Heart left ventricle (tissue), 16 donors: ENCODE measurements at regions not wholly inside any gene's neighbourhood (a gene's known extent, or its start where the extent isn't known, plus 50 kb on each side); places are given as distances from the start of the nearest gene placed in this dataset.

Experiments
- ATAC-seq, 4 donors: fragments of 200-7000 bp; cut with Tn5 transposase; one replicate each; pipeline ENCODE4 v1.9.1; 2020 to 2022; ENCODE audit warnings: moderate library complexity in 4 of 4, mild to moderate bottlenecking in 3 of 4, moderate number of reproducible peaks in 1 of 4
- DNase-seq, 5 donors: peaks; one replicate each; pipeline ENCODE4 v3.0.0-alpha.2; 2020
- H3K27ac ChIP-seq, 12 donors: fragments of 200-600 bp; sonication (generic) in 4 of 12; one replicate each; pipeline versions ENCODE4 v1.5.0 to v1.8.0; 2016 to 2022; ENCODE audit warnings: mild to moderate bottlenecking in 2 of 12
- H3K27me3 ChIP-seq, 9 donors: fragments of 200-600 bp; sonication (generic) in 2 of 9; one replicate each; pipeline versions ENCODE4 v1.5.1 to v1.8.0; 2016 to 2022; ENCODE audit warnings: mild to moderate bottlenecking in 3 of 9
- H3K36me3 ChIP-seq, 9 donors: fragments of 200-600 bp; sonication (generic) in 2 of 9; one replicate each; pipeline versions ENCODE4 v1.5.0 to v1.8.0; 2018 to 2022; ENCODE audit warnings: mild to moderate bottlenecking in 2 of 9
- H3K4me1 ChIP-seq, 12 donors: fragments of 200-600 bp; sonication (generic) in 4 of 12; one replicate each; pipeline versions ENCODE4 v1.5.0 to v1.8.0; 2016 to 2022; ENCODE audit warnings: mild to moderate bottlenecking in 3 of 12
- H3K4me3 ChIP-seq, 12 donors: fragments of 200-600 bp; sonication (generic) in 4 of 12; one replicate each; pipeline versions ENCODE4 v1.5.0 to v1.8.0; 2017 to 2022; ENCODE audit warnings: mild to moderate bottlenecking in 9 of 12, moderate library complexity in 4 of 12
- H3K9me3 ChIP-seq, 12 donors: fragments of 200-600 bp; sonication (generic) in 4 of 12; one replicate each; pipeline versions ENCODE4 v1.5.0 to v1.8.0; 2016 to 2022; ENCODE audit warnings: mild to moderate bottlenecking in 1 of 12
- POLR2A ChIP-seq, 2 donors: fragments of 450-650 bp; IDR thresholded peaks; one replicate each; pipeline ENCODE4 v1.6.1; 2017; ENCODE audit warnings: antibody characterized with exemption in 2 of 2, mild to moderate bottlenecking in 2 of 2, moderate library complexity in 2 of 2
- WGBS, 4 donors: extraction: QIAGEN DNeasy Blood & Tissue Kit in 2 of 4; methylation state at CpG; one replicate each; pipeline versions ENCODE4 v1.1.5 to v1.1.7; 2013 to 2018; 5-methylcytosine and 5-hydroxymethylcytosine counted together
- intact Hi-C, 10 donors: fragments of 100-400 bp; cut with DNase I; formaldehyde crosslinking; loops; one replicate each; pipeline versions ENCODE4 v1.11.1 to v1.14.2; 2022
- TF ChIP-seq, protein P1 (sequence below), 12 donors: fragments of 200-600 bp; sonication (generic) in 4 of 12; IDR thresholded peaks; one replicate each; pipeline versions ENCODE4 v1.5.0 to v1.8.0; 2018 to 2022; ENCODE audit warnings: antibody characterized with exemption in 12 of 12, mild to moderate bottlenecking in 5 of 12
- donor health status: ischemic (EF 13 %, LVEDD 7.1; RV severe dilation, severe dysfunction).
- donor health status: healthy with polysubstance abuse.
- donor health status: DM: no; HTN: yes; CAD: no.
- donor health status: DM: no; HTN: no; CAD: no.
- donor health status: ischemic (EF 25% LVEDD 6.9; RV normal size, moderate dysfunction).
- donor health status: ischemic (EF 25% LVEDD 5.7; RV mildly dilated, moderate dysfunction).
- donor health status: healthy.
- donor health status: DM: yes; HTN: yes; CAD: no.
- donor health status: ischemic (EF 35%, LVEDD 5.7; RV mildly dilated, moderate dysfunction).
- donor health status: nonischemic (EF 11% LVEDD 7.7; RV severe dilation, severe dysfunction).
- donor health status: DM: yes; HTN: yes; CAD: no.
- donor health status: PGD.
- donor health status: ischemic (EF 29% LVEDD 5.4; RV normal size, mild dysfunction).
- donor health status: nonischemic (EF 23%, LVEDD 6.1; RV moderate dilation, normal function).

DNA sequence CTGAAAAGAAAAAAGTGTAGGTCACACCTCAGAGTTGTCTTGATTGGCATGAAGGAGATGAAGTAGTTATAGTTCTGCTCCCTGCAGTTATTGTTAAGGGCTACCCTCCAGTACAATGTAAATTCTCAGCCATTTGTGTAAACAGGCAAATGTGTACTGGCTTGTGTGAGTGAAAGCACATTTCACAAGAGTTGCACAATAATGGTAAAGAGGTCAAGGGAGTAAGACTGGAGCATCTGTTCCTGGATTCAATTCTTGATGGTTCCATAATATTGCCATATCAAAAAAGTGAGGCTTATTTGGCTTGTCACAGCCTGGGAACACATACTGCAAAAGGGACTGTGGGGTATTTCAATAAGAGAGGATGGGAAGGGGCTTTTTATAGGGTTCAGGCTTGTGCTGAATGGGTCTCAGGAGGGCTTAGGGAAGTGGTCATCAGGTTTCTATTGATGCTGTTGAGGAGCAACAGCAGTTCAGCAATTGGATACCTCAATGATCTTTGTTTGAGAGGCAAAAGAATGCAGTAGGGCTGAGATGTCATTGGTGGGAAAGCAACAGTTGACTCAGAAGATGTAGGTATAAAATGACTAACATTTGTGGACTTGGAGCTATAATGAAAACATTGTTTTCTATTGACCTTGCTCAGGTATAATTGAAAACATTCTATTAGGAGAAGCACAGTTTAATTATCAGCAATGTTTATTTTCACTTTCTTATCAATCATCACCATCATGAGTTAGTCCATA is 402.6 kb downstream of the BCKDHB start:
- H3K9me3 ChIP-seq, result no peaks in the 10 kb centered on the region
- no peak overlapping the region for H3K4me3 ChIP-seq
- no peak overlapping the region for H3K27ac ChIP-seq
- H3K36me3 ChIP-seq, result no peaks in the 10 kb centered on the region
- DNase-seq (no peak), ATAC-seq (no peak)
- intact Hi-C loops, result no loop called here
- no peaks in the 10 kb centered on the region for H3K27me3 ChIP-seq
- H3K4me1 ChIP-seq, result no peaks in the 10 kb centered on the region
- TF ChIP-seq, protein P1, sequence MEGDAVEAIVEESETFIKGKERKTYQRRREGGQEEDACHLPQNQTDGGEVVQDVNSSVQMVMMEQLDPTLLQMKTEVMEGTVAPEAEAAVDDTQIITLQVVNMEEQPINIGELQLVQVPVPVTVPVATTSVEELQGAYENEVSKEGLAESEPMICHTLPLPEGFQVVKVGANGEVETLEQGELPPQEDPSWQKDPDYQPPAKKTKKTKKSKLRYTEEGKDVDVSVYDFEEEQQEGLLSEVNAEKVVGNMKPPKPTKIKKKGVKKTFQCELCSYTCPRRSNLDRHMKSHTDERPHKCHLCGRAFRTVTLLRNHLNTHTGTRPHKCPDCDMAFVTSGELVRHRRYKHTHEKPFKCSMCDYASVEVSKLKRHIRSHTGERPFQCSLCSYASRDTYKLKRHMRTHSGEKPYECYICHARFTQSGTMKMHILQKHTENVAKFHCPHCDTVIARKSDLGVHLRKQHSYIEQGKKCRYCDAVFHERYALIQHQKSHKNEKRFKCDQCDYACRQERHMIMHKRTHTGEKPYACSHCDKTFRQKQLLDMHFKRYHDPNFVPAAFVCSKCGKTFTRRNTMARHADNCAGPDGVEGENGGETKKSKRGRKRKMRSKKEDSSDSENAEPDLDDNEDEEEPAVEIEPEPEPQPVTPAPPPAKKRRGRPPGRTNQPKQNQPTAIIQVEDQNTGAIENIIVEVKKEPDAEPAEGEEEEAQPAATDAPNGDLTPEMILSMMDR (IDR thresholded peaks at IDR 0.05), result no peak
- TF ChIP-seq POLR2A (IDR thresholded peaks at IDR 0.05), result no peak

- no peak for TF ChIP-seq POLR2A (IDR thresholded peaks at IDR 0.05)
- TF ChIP-seq, protein P1 (IDR thresholded peaks at IDR 0.05), result no peak
- ATAC-seq, result no peak
- H3K9me3 ChIP-seq, result no peaks in the 10 kb centered on the region
- H3K4me3 ChIP-seq, result no peak overlapping the region
- H3K27me3 ChIP-seq, result no peaks in the 10 kb centered on the region
- H3K36me3 ChIP-seq, result no peaks in the 10 kb centered on the region
- 74 to 95% (median 90%) methylated on average over 3 of the region's 3 CpGs for WGBS, 4 donors
- DNase-seq, result no peak
- intact Hi-C loops, result no loop called here
- no peaks in the 10 kb centered on the region for H3K4me1 ChIP-seq
- H3K27ac ChIP-seq, result no peak overlapping the region
These were observed 398.4 kb downstream of the BCKDHB start for GRCh38 chr6:80504882-80505281.

DNA sequence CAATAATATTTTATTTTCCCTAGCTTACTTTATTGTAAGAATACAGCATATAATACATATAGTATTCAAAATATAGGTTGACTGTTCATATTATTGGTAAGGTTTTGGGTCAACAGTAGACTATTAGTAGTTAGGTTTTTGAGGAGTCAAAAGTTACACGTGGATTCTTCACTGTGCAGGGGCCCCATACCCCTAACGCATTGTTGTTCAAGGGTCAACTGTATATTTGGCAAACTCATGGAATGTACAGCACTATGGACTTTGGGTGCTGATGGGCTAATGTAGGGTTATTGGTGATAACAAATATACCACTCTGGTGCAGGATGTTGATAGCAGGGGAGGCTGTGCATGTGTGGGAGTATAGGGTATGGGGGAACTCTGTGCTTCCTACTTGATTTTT is 397.2 kb downstream of the BCKDHB start:
- Histone ChIP-seq H3K27me3 (no peaks in the 10 kb centered on the region), H3K9me3 (no peaks in the 10 kb centered on the region), H3K4me3 (no peak overlapping the region), H3K4me1 (no peaks in the 10 kb centered on the region), H3K27ac (no peak overlapping the region), H3K36me3 (no peaks in the 10 kb centered on the region)
- no peak for ATAC-seq
- TF ChIP-seq POLR2A (IDR thresholded peaks at IDR 0.05), result no peak
- TF ChIP-seq, protein P1 (IDR thresholded peaks at IDR 0.05), result no peak
- no peak for DNase-seq
- intact Hi-C loops, result no loop called here
- WGBS, 4 donors, result 80 to 89% (median 82%) methylated on average over 2 of the region's 2 CpGs

DNA sequence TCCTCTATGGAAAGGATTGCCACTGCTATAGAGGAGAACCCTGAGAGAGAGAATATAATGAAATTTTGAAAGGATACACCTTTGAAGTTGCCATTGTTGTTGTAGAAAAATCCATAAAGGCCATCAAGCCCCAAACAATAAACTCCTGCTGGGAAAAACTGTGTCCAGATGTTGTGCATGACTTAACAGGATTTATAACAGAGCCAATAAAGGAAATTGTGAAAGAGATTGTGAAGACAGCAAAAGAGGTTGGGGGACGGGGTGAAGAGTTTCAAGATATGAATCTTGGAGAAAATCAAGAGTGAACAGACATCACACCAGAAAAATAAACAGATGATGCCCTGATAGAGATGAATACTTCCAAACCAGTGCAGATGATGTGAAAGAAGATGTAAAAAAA is 396.4 kb downstream of the BCKDHB start:
- DNase-seq (no peak), ATAC-seq (no peak)
- no peak overlapping the region for H3K4me3 ChIP-seq
- H3K27me3 ChIP-seq, result no peaks in the 10 kb centered on the region
- no peak overlapping the region for H3K27ac ChIP-seq
- intact Hi-C loops, result no loop called here
- no peaks in the 10 kb centered on the region for H3K4me1 ChIP-seq
- TF ChIP-seq, protein P1 (IDR thresholded peaks at IDR 0.05), result no peak
- TF ChIP-seq POLR2A (IDR thresholded peaks at IDR 0.05), result no peak
- no peaks in the 10 kb centered on the region for H3K36me3 ChIP-seq
- H3K9me3 ChIP-seq, result no peaks in the 10 kb centered on the region
- WGBS, 4 donors, result 55 to 75% (median 66%) methylated on average over 1 of the region's 1 CpG
